ENCODE measurements at regions not wholly inside any gene's neighbourhood (a gene's known extent, or its start where the extent isn't known, plus 50 kb on each side); places are given as distances from the start of the nearest gene placed in this dataset.
"Not testable (repeated sequence)": the region's sequence is repeated elsewhere in the genome, so short reads cannot be mapped to it uniquely, and the experiment has no call there.

GRCh38 chr2:192515937-192516336 is 321.2 kb upstream of the TMEFF2 start:
- H3K9me3 ChIP-seq: no peaks in the 10 kb centered on the region
- WGBS, 5 donors: 91 to 95% (median 93%) methylated on average over 3 of the region's 3 CpGs
- no peaks in the 10 kb centered on the region for H3K4me1 ChIP-seq
- H3K4me3 ChIP-seq: no peak overlapping the region
- intact Hi-C loops (cut with DNase I; ENCODE audit: low total_unique reads): no loop called here
- DNase-seq: no peak
- TF ChIP-seq EP300 (IDR thresholded peaks at IDR 0.05): no peak
- TF ChIP-seq POLR2A (IDR thresholded peaks at IDR 0.05): no peak
- TF ChIP-seq CTCF (IDR thresholded peaks at IDR 0.05): no peak
- TF ChIP-seq POLR2AphosphoS5 (IDR thresholded peaks at IDR 0.05): no peak
- H3K36me3 ChIP-seq: no peaks in the 10 kb centered on the region
- no peak overlapping the region for H3K27ac ChIP-seq
- H3K27me3 ChIP-seq: no peaks in the 10 kb centered on the region

- Histone ChIP-seq H3K36me3 (no peaks in the 10 kb centered on the region), H3K27me3 (no peaks in the 10 kb centered on the region), H3K4me3 (no peak overlapping the region), H3K27ac (no peak overlapping the region), H3K4me1 (no peaks in the 10 kb centered on the region), H3K9me3 (no peaks in the 10 kb centered on the region)
- TF ChIP-seq POLR2AphosphoS5 (IDR thresholded peaks at IDR 0.05) (no peak), POLR2A (IDR thresholded peaks at IDR 0.05) (no peak), CTCF (IDR thresholded peaks at IDR 0.05) (no peak), EP300 (IDR thresholded peaks at IDR 0.05) (no peak)
- WGBS, 5 donors: 52 to 83% (median 67%) methylated on average over 4 of the region's 4 CpGs
- intact Hi-C loops (cut with DNase I; ENCODE audit: low total_unique reads): no loop called here
- no peak for DNase-seq
Measured at GRCh38 chr2:192513575-192513974, 318.8 kb upstream of the TMEFF2 start.

- H3K9me3 ChIP-seq; H3K27me3 ChIP-seq; H3K4me3 ChIP-seq; H3K36me3 ChIP-seq; intact Hi-C loops (cut with DNase I; ENCODE audit: low total_unique reads); H3K27ac ChIP-seq; DNase-seq; H3K4me1 ChIP-seq: not testable (repeated sequence)
- WGBS, 5 donors: 92 to 98% (median 95%) methylated on average over 16 to 33 of the region's 33 CpGs
Measured at GRCh38 chr2:192507836-192508450, 313.2 kb upstream of the TMEFF2 start.

GRCh38 chr2:192500550-192501200 is 305.9 kb upstream of the TMEFF2 start:
- peak in 1 of 2 donors; percentile 25 for DNase-seq
- Histone ChIP-seq H3K9me3 (no peaks in the 10 kb centered on the region), H3K27me3 (no peaks in the 10 kb centered on the region), H3K27ac (no peak overlapping the region), H3K4me1 (no peaks in the 10 kb centered on the region), H3K36me3 (no peaks in the 10 kb centered on the region), H3K4me3 (no peak overlapping the region)
- WGBS, 5 donors: 53 to 71% (median 64%) methylated on average over 3 of the region's 3 CpGs
- TF ChIP-seq EP300 (IDR thresholded peaks at IDR 0.05): no peak
- TF ChIP-seq POLR2AphosphoS5 (IDR thresholded peaks at IDR 0.05): no peak
- no peak for TF ChIP-seq CTCF (IDR thresholded peaks at IDR 0.05)
- TF ChIP-seq POLR2A (IDR thresholded peaks at IDR 0.05): no peak
- intact Hi-C loops (cut with DNase I; ENCODE audit: low total_unique reads): no loop called here

- DNase-seq: no peak
Measured at GRCh38 chr2:192499476-192499875, 304.7 kb upstream of the TMEFF2 start.

More at GRCh38 chr2:192499476-192499875, 304.7 kb upstream of the TMEFF2 start:
- no peak overlapping the region for H3K27ac ChIP-seq
- TF ChIP-seq POLR2A (IDR thresholded peaks at IDR 0.05) (no peak), CTCF (IDR thresholded peaks at IDR 0.05) (no peak), POLR2AphosphoS5 (IDR thresholded peaks at IDR 0.05) (no peak), EP300 (IDR thresholded peaks at IDR 0.05) (no peak)
- H3K4me1 ChIP-seq: no peaks in the 10 kb centered on the region
- no peaks in the 10 kb centered on the region for H3K9me3 ChIP-seq
- no peaks in the 10 kb centered on the region for H3K36me3 ChIP-seq
- no peaks in the 10 kb centered on the region for H3K27me3 ChIP-seq
- H3K4me3 ChIP-seq: no peak overlapping the region
- intact Hi-C loops (cut with DNase I; ENCODE audit: low total_unique reads): no loop called here

Data from stomach (tissue), 8 donors.